Right atrium auricular region (tissue), 2 donors: ENCODE measurements at regions not wholly inside any gene's neighbourhood (a gene's known extent, or its start where the extent isn't known, plus 50 kb on each side); places are given as distances from the start of the nearest gene placed in this dataset.
"Not testable (repeated sequence)": the region's sequence is repeated elsewhere in the genome, so short reads cannot be mapped to it uniquely, and the experiment has no call there.

Source experiments
- DNase-seq: peaks from one replicate; pipeline ENCODE4 v3.0.0-alpha.2; 2019; ENCODE audit warnings: low spot score
- H3K27ac ChIP-seq, 2 donors: fragments of 200-600 bp; sonication (generic); 1 replicate in 1 of 2; 2 replicates in 1 of 2; pipeline ENCODE4 v1.5.1; 2016 to 2019
- H3K27me3 ChIP-seq, 2 donors: fragments of 200-600 bp; sonication (generic); one replicate each; pipeline versions ENCODE4 v1.5.1 to v1.6.0; 2017 to 2019
- H3K36me3 ChIP-seq: fragments of 200-600 bp; sonication (generic); one replicate; pipeline ENCODE4 v1.5.1; 2016
- H3K4me1 ChIP-seq, 2 donors: fragments of 200-600 bp; sonication (generic); one replicate each; pipeline versions ENCODE4 v1.5.1 to v1.6.0; 2017 to 2019
- H3K4me3 ChIP-seq, 2 donors: fragments of 200-600 bp; sonication (generic); 1 replicate in 1 of 2; 2 replicates in 1 of 2; pipeline ENCODE4 v1.5.1; 2017 to 2019; ENCODE audit warnings: mild to moderate bottlenecking in 1 of 2, moderate library complexity in 1 of 2
- H3K9me3 ChIP-seq, 2 donors: fragments of 200-600 bp; sonication (generic); one replicate each; pipeline ENCODE4 v1.5.1; 2019
- CTCF ChIP-seq, 2 donors: fragments of 200-600 bp; sonication (generic); IDR thresholded peaks; one replicate each; pipeline ENCODE4 v1.5.1; 2019; ENCODE audit warnings: antibody characterized with exemption in 2 of 2

- not testable (repeated sequence) for H3K36me3 ChIP-seq, H3K4me1 ChIP-seq, H3K4me3 ChIP-seq, H3K27ac ChIP-seq, H3K9me3 ChIP-seq, H3K27me3 ChIP-seq, DNase-seq
Measured at GRCh38 chr18:14223231-14223822, 91.1 kb upstream of the ZNF519 start.

GRCh38 chr18:14222354-14223221 is 90.4 kb upstream of the ZNF519 start:
- DNase-seq, H3K9me3 ChIP-seq, H3K4me3 ChIP-seq: not testable (repeated sequence)

GRCh38 chr18:14221689-14222088 is 89.5 kb upstream of the ZNF519 start:
- Histone ChIP-seq H3K4me3 (no peak overlapping the region), H3K4me1 (no peaks in the 10 kb centered on the region), H3K27me3 (no peaks in the 10 kb centered on the region), H3K9me3 (no peaks in the 10 kb centered on the region), H3K36me3 (no peaks in the 10 kb centered on the region), H3K27ac (no peak overlapping the region)
- DNase-seq: no peak
- TF ChIP-seq CTCF (IDR thresholded peaks at IDR 0.05): no peak

More at GRCh38 chr18:14222354-14223221, 90.4 kb upstream of the ZNF519 start:
- not testable (repeated sequence) for H3K4me1 ChIP-seq, H3K36me3 ChIP-seq, H3K27me3 ChIP-seq, H3K27ac ChIP-seq

GRCh38 chr18:14215952-14216351 is 83.7 kb upstream of the ZNF519 start:
- H3K4me3 ChIP-seq, H3K27me3 ChIP-seq, H3K36me3 ChIP-seq, H3K9me3 ChIP-seq, H3K4me1 ChIP-seq, DNase-seq, H3K27ac ChIP-seq: not testable (repeated sequence)

- not testable (repeated sequence) for H3K27ac ChIP-seq, H3K4me3 ChIP-seq, DNase-seq, H3K27me3 ChIP-seq, H3K36me3 ChIP-seq, H3K4me1 ChIP-seq, H3K9me3 ChIP-seq
Measured at GRCh38 chr18:14203424-14203823, 71.2 kb upstream of the ZNF519 start.

- not testable (repeated sequence) for H3K9me3 ChIP-seq, H3K27ac ChIP-seq, H3K27me3 ChIP-seq, H3K4me3 ChIP-seq, H3K4me1 ChIP-seq, DNase-seq, H3K36me3 ChIP-seq
Measured at GRCh38 chr18:14190776-14191442, 58.7 kb upstream of the ZNF519 start.

- DNase-seq: no peak
Measured at GRCh38 chr18:14189858-14190257, 57.6 kb upstream of the ZNF519 start.

GRCh38 chr18:14188751-14189406 is 56.6 kb upstream of the ZNF519 start:
- H3K4me1 ChIP-seq, H3K27ac ChIP-seq, H3K27me3 ChIP-seq, DNase-seq, H3K4me3 ChIP-seq, H3K9me3 ChIP-seq, H3K36me3 ChIP-seq: not testable (repeated sequence)

More at GRCh38 chr18:14189858-14190257, 57.6 kb upstream of the ZNF519 start:
- Histone ChIP-seq H3K4me1 (no peaks in the 10 kb centered on the region), H3K27me3 (no peaks in the 10 kb centered on the region), H3K27ac (no peak overlapping the region), H3K9me3 (no peaks in the 10 kb centered on the region), H3K4me3 (no peak overlapping the region), H3K36me3 (no peaks in the 10 kb centered on the region)
- TF ChIP-seq CTCF (IDR thresholded peaks at IDR 0.05): no peak
